AG09309 (cell line): ENCODE measurements at regions not wholly inside any gene's neighbourhood (a gene's known extent, or its start where the extent isn't known, plus 50 kb on each side); places are given as distances from the start of the nearest gene placed in this dataset.

Experiments
- DNase-seq: peaks from one replicate; pipeline ENCODE4 v3.0.0-alpha.2; 2010; ENCODE audit warnings: low read depth
- H3K4me3 ChIP-seq: 2 replicates; pipeline ENCODE4 v1.5.1; 2011; ENCODE audit warnings: mild to moderate bottlenecking, low read depth, low read length, moderate library complexity; ENCODE audit not compliant: control insufficient read depth
- CTCF ChIP-seq: IDR thresholded peaks from 2 replicates; pipeline ENCODE4 v1.5.1; 2011; ENCODE audit warnings: mild to moderate bottlenecking, low read depth, low read length, inconsistent platforms; ENCODE audit not compliant: insufficient read depth, control insufficient read depth; ENCODE audit errors: missing control alignments

- TF ChIP-seq CTCF = no peak
- DNase-seq = no peak
- H3K4me3 ChIP-seq = no peak overlapping the region
Observed at GRCh38 chrX:805103-805670, 174.6 kb downstream of the SHOX start.

GRCh38 chrX:802846-803245 lies 172.3 kb downstream of the SHOX start:
- TF ChIP-seq CTCF = no peak
- DNase-seq = no peak

GRCh38 chrX:799808-800207 lies 169.2 kb downstream of the SHOX start:
- no peak overlapping the region for H3K4me3 ChIP-seq
- TF ChIP-seq CTCF = no peak
- no peak for DNase-seq

More at GRCh38 chrX:802846-803245, 172.3 kb downstream of the SHOX start:
- H3K4me3 ChIP-seq = no peak overlapping the region

- no peak overlapping the region for H3K4me3 ChIP-seq
- TF ChIP-seq CTCF = no peak
- no peak for DNase-seq
Observed at GRCh38 chrX:794311-794710, 163.7 kb downstream of the SHOX start.

GRCh38 chrX:793216-793770 lies 162.7 kb downstream of the SHOX start:
- H3K4me3 ChIP-seq = no peak overlapping the region
- no peak for DNase-seq
- TF ChIP-seq CTCF = no peak

GRCh38 chrX:791479-792034 lies 161.0 kb downstream of the SHOX start:
- DNase-seq = no peak
- no peak for TF ChIP-seq CTCF
- no peak overlapping the region for H3K4me3 ChIP-seq
